Liver (tissue), 8 donors: ENCODE measurements at regions not wholly inside any gene's neighbourhood (a gene's known extent, or its start where the extent isn't known, plus 50 kb on each side); places are given as distances from the start of the nearest gene placed in this dataset.

Experiments
- DNase-seq: peaks from one replicate; pipeline ENCODE4 v3.0.0-alpha.2; 2017; ENCODE audit warnings: low spot score
- H3K27ac ChIP-seq, 2 donors: one replicate each; pipeline ENCODE4 v1.7.0; 2013; ENCODE audit warnings: inconsistent platforms in 2 of 2, low read length in 2 of 2, control low read depth in 1 of 2, low read depth in 1 of 2, mild to moderate bottlenecking in 1 of 2
- H3K27me3 ChIP-seq, 4 donors: one replicate each; pipeline versions ENCODE4 v1.6.1 to v1.7.0; 2013; ENCODE audit warnings: low read length in 3 of 4, inconsistent platforms in 1 of 4, mild to moderate bottlenecking in 1 of 4, moderate library complexity in 1 of 4; ENCODE audit not compliant: control insufficient read depth in 4 of 4, insufficient read depth in 4 of 4
- H3K36me3 ChIP-seq, 4 donors: one replicate each; pipeline versions ENCODE4 v1.6.1 to v1.7.0; 2013; ENCODE audit warnings: low read length in 3 of 4, mild to moderate bottlenecking in 3 of 4, low read depth in 1 of 4, moderate library complexity in 1 of 4; ENCODE audit not compliant: control insufficient read depth in 4 of 4, insufficient read depth in 3 of 4
- H3K4me1 ChIP-seq, 4 donors: one replicate each; pipeline versions ENCODE4 v1.6.1 to v1.7.0; 2013; ENCODE audit warnings: low read length in 3 of 4, mild to moderate bottlenecking in 3 of 4, moderate library complexity in 1 of 4; ENCODE audit not compliant: control insufficient read depth in 4 of 4, insufficient read depth in 4 of 4
- H3K4me3 ChIP-seq, 3 donors: one replicate each; pipeline versions ENCODE4 v1.6.1 to v1.7.0; 2013; ENCODE audit warnings: low read length in 3 of 3, control low read depth in 1 of 3, low read depth in 1 of 3, mild to moderate bottlenecking in 1 of 3
- H3K9ac ChIP-seq, 2 donors: one replicate each; pipeline ENCODE4 v1.7.0; 2013; ENCODE audit warnings: low read length in 2 of 2, mild to moderate bottlenecking in 2 of 2, moderate library complexity in 2 of 2, control low read depth in 1 of 2, low read depth in 1 of 2
- H3K9me3 ChIP-seq, 4 donors: one replicate each; pipeline versions ENCODE4 v1.6.1 to v1.7.0; 2013; ENCODE audit warnings: low read length in 3 of 4; ENCODE audit not compliant: control insufficient read depth in 4 of 4
- ATF3 ChIP-seq: IDR thresholded peaks from 2 replicates; pipeline ENCODE4 v1.6.1; 2016; ENCODE audit warnings: antibody characterized with exemption
- CTCF ChIP-seq: fragments of 150-350 bp; IDR thresholded peaks from 2 replicates; pipeline ENCODE4 v1.5.1; 2017; ENCODE audit warnings: improper control_type of control experiment, low read depth, low read length; ENCODE audit not compliant: missing input control
- EGR1 ChIP-seq, 2 donors: IDR thresholded peaks; 2 replicates each; pipeline ENCODE4 v1.6.1; 2016 to 2018; ENCODE audit warnings: antibody characterized with exemption in 2 of 2, low read depth in 2 of 2
- FOXA1 ChIP-seq: IDR thresholded peaks from 2 replicates; pipeline ENCODE4 v1.6.1; 2016; ENCODE audit warnings: antibody characterized with exemption
- GABPA ChIP-seq, 2 donors: IDR thresholded peaks in 1 of 2; conservative IDR thresholded peaks in 1 of 2; 2 replicates each; pipeline ENCODE4 v1.6.1; 2016; ENCODE audit warnings: antibody characterized with exemption in 2 of 2, mild to moderate bottlenecking in 1 of 2, moderate library complexity in 1 of 2
- HNF4A ChIP-seq, 2 donors: conservative IDR thresholded peaks; 2 replicates each; pipeline ENCODE4 v1.6.1; 2016; ENCODE audit warnings: antibody characterized with exemption in 2 of 2, mild to moderate bottlenecking in 2 of 2
- HNF4G ChIP-seq: IDR thresholded peaks from 2 replicates; pipeline ENCODE4 v1.6.1; 2016; ENCODE audit warnings: antibody characterized with exemption
- MAX ChIP-seq: IDR thresholded peaks from 2 replicates; pipeline ENCODE4 v1.6.1; 2016; ENCODE audit warnings: antibody characterized with exemption
- NR2F2 ChIP-seq: IDR thresholded peaks from 2 replicates; pipeline ENCODE4 v1.6.1; 2016; ENCODE audit warnings: antibody characterized with exemption
- RAD21 ChIP-seq, 2 donors: IDR thresholded peaks; 2 replicates each; pipeline ENCODE4 v1.6.1; 2016; ENCODE audit warnings: antibody characterized with exemption in 2 of 2, mild to moderate bottlenecking in 2 of 2
- REST ChIP-seq: IDR thresholded peaks from 2 replicates; pipeline ENCODE4 v1.6.1; 2016; ENCODE audit warnings: antibody characterized with exemption, mild to moderate bottlenecking
- RXRA ChIP-seq, 2 donors: IDR thresholded peaks; 2 replicates each; pipeline ENCODE4 v1.6.1; 2017 to 2018; ENCODE audit warnings: antibody characterized with exemption in 2 of 2, mild to moderate bottlenecking in 1 of 2
- SP1 ChIP-seq: IDR thresholded peaks from 2 replicates; pipeline ENCODE4 v1.6.1; 2018; ENCODE audit warnings: antibody characterized with exemption, mild to moderate bottlenecking
- YY1 ChIP-seq: IDR thresholded peaks from 2 replicates; pipeline ENCODE4 v1.6.1; 2016; ENCODE audit warnings: antibody characterized with exemption, mild to moderate bottlenecking
- WGBS: extraction: QIAGEN DNeasy Blood & Tissue Kit; methylation state at CpG from one replicate; pipeline ENCODE4 v1.1.7; 2013; 5-methylcytosine and 5-hydroxymethylcytosine counted together
- donor health status: healthy.
- donor health status: healthy.
- donor health status: healthy.
- donor health status: healthy.
- donor health status: healthy.

- no peak for DNase-seq
- H3K9ac ChIP-seq, result no peak overlapping the region
- TF ChIP-seq RAD21 (IDR thresholded peaks at IDR 0.05) (peak; percentile 83 to 85), HNF4A (conservative IDR thresholded peaks at IDR 0.05) (no peak), NR2F2 (no peak), REST (peak; percentile 93), CTCF (peak; percentile 52), FOXA1 (no peak), ATF3 (no peak)
- peaks cover 0 to 4% (median 1%) of the 10 kb centered on the region in 4 donors for H3K4me1 ChIP-seq
- no peak overlapping the region for H3K4me3 ChIP-seq
- 21% methylated on average over 3 of the region's 3 CpGs for WGBS
- no peaks in the 10 kb centered on the region for H3K36me3 ChIP-seq
- H3K27ac ChIP-seq, result peak overlapping the region in 1 of 2 donors; percentile 5
- H3K27me3 ChIP-seq, result no peaks in the 10 kb centered on the region
- H3K9me3 ChIP-seq, result no peaks in the 10 kb centered on the region
Measured at GRCh38 chr10:23516530-23516929, 77.7 kb downstream of the OTUD1 start.

GRCh38 chr10:23517155-23517554, 78.3 kb downstream of the OTUD1 start:
- WGBS, result 38% methylated on average over 2 of the region's 2 CpGs
- H3K4me3 ChIP-seq, result no peak overlapping the region
- H3K9me3 ChIP-seq, result no peaks in the 10 kb centered on the region
- H3K36me3 ChIP-seq, result no peaks in the 10 kb centered on the region
- H3K4me1 ChIP-seq, result peaks cover 0 to 4% (median 1%) of the 10 kb centered on the region in 4 donors
- DNase-seq, result no peak
- no peak overlapping the region for H3K9ac ChIP-seq
- H3K27me3 ChIP-seq, result no peaks in the 10 kb centered on the region
- H3K27ac ChIP-seq, result peak overlapping the region in 1 of 2 donors; percentile 19
- no peak for TF ChIP-seq FOXA1
- TF ChIP-seq GABPA (IDR thresholded peaks at IDR 0.05 in 1 of 2, conservative IDR thresholded peaks at IDR 0.05 in 1 of 2), result no peak
- no peak for TF ChIP-seq HNF4G
- peak; percentile 60 for TF ChIP-seq SP1
- peak; percentile 9 for TF ChIP-seq YY1
- TF ChIP-seq MAX, result no peak
- peak; percentile 59 to 67 for TF ChIP-seq RXRA (IDR thresholded peaks at IDR 0.05)
- no peak for TF ChIP-seq EGR1 (IDR thresholded peaks at IDR 0.05; ENCODE audit: low read depth in 2 of 2)
- TF ChIP-seq HNF4A (conservative IDR thresholded peaks at IDR 0.05), result peak; percentile 63 to 74
